ENCODE measurements at regions not wholly inside any gene's neighbourhood (a gene's known extent, or its start where the extent isn't known, plus 50 kb on each side); places are given as distances from the start of the nearest gene placed in this dataset.
A peak's percentile ranks its signal among the peaks of the same experiment; 100 is the strongest.

- no peak overlapping the region for H3K4me3 Mint-ChIP-seq
- H3K4me1 Mint-ChIP-seq (ENCODE audit: unreplicated experiment) = no peaks in the 10 kb centered on the region
- no peaks in the 10 kb centered on the region for H3K36me3 Mint-ChIP-seq
- H3K27ac Mint-ChIP-seq = no peak overlapping the region
- TF ChIP-seq CTCF (conservative IDR thresholded peaks at IDR 0.05) = no peak
- DNase-seq (ENCODE audit: extremely low spot score, unreplicated experiment) = no peak
- peaks cover 13% of the 10 kb centered on the region for H3K27me3 Mint-ChIP-seq
- no peaks in the 10 kb centered on the region for H3K9me3 Mint-ChIP-seq
Measured at GRCh38 chr3:130266817-130267216, 78.7 kb upstream of the COL6A5 start.

- Mint-ChIP-seq H3K36me3 (no peaks in the 10 kb centered on the region), H3K27me3 (peaks cover 19% of the 10 kb centered on the region), H3K27ac (no peak overlapping the region), H3K9me3 (no peaks in the 10 kb centered on the region), H3K4me3 (no peak overlapping the region), H3K4me1 (ENCODE audit: unreplicated experiment) (no peaks in the 10 kb centered on the region)
- DNase-seq (ENCODE audit: extremely low spot score, unreplicated experiment) = no peak
- peak; percentile 92 for TF ChIP-seq CTCF (conservative IDR thresholded peaks at IDR 0.05)
Measured at GRCh38 chr3:130276203-130276803, 69.2 kb upstream of the COL6A5 start.

DNA sequence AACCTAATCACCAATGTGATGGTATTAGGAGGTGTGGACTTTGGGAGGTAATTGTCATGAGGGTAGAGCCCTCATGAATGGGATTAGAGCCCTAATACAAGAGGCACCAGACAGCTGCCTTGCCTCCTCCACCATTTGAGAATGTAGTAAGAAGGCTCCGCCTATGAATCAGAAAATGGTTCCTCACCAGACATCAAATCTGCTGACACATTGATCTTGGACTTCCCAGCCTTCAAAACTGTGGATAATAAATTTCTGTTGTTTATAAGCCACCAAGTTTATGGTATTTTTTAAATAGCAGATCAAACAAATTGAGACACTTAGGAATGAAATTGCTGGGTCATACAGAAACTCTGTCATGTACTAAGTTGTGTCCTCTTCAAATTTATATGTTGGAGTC lies 56.8 kb upstream of the COL6A5 start:
- Mint-ChIP-seq H3K27ac (no peak overlapping the region), H3K36me3 (no peaks in the 10 kb centered on the region), H3K4me1 (ENCODE audit: unreplicated experiment) (no peaks in the 10 kb centered on the region), H3K27me3 (peaks cover 36% of the 10 kb centered on the region), H3K4me3 (no peak overlapping the region), H3K9me3 (no peaks in the 10 kb centered on the region)
- no peak for DNase-seq (ENCODE audit: extremely low spot score, unreplicated experiment)
- TF ChIP-seq CTCF (conservative IDR thresholded peaks at IDR 0.05) = no peak

DNA sequence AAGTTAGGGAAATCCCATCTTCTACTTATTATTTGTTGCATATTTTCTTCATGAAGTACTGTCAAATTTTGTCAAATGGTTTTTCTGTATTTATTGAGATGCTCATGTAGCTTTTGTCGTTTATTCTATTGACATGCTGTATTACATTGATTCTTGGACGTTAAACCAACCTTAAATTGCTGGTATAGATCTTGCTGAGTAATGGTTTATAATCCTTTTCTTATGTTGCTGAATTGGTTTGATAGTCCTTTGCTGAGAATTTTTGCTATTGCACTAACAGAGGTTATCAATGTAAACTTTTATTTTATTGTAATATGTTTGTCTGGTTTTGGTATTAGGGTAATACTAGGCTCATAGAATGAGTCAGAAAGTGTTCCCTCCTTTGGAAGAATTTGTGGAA lies 54.3 kb upstream of the COL6A5 start:
- no peak for TF ChIP-seq CTCF (conservative IDR thresholded peaks at IDR 0.05)
- H3K4me1 Mint-ChIP-seq (ENCODE audit: unreplicated experiment) = no peaks in the 10 kb centered on the region

DNA sequence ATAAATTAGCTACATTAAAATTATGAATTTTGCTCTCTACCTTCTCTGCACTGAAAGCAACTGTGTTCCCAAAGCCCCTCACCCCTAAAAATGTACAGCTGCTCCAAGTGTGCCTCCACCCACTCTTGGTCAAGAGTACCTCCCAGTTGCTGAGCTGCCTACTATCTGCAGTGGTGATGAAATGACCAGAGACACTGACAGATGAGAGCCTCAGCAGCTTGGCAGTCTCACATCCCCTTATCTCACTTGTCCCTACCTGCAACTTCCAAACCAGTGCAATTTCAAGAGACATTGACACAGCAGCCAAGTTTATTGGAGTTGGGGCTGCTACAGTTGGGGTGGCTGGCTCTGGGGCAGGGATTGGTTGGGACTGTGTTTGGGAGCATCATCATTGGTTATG lies 52.2 kb upstream of the COL6A5 start:
- Mint-ChIP-seq H3K36me3 (no peaks in the 10 kb centered on the region), H3K27ac (no peak overlapping the region), H3K9me3 (no peaks in the 10 kb centered on the region), H3K4me1 (ENCODE audit: unreplicated experiment) (no peaks in the 10 kb centered on the region), H3K4me3 (no peak overlapping the region), H3K27me3 (peaks cover 24% of the 10 kb centered on the region)
- TF ChIP-seq CTCF (conservative IDR thresholded peaks at IDR 0.05) = no peak
- no peak for DNase-seq (ENCODE audit: extremely low spot score, unreplicated experiment)

More for the DNA sequence above, 54.3 kb upstream of the COL6A5 start:
- DNase-seq (ENCODE audit: extremely low spot score, unreplicated experiment) = no peak
- Mint-ChIP-seq H3K36me3 (no peaks in the 10 kb centered on the region), H3K4me3 (no peak overlapping the region), H3K9me3 (no peaks in the 10 kb centered on the region), H3K27ac (no peak overlapping the region), H3K27me3 (peaks cover 29% of the 10 kb centered on the region)

All from type B pancreatic cell (in vitro differentiated cells).